Keratinocyte (primary cell): ENCODE measurements at regions not wholly inside any gene's neighbourhood (a gene's known extent, or its start where the extent isn't known, plus 50 kb on each side); places are given as distances from the start of the nearest gene placed in this dataset.

Experiments
- DNase-seq: peaks from one replicate; pipeline ENCODE4 v3.0.0-alpha.2; 2011; ENCODE audit warnings: low read depth, missing footprints, low spot score
- FAIRE-seq: peaks from 2 replicates; lab custom pipeline; 2011; peaks lifted over from hg19 to GRCh38; lab: Jason Lieb, UNC
- H2AFZ ChIP-seq: 2 replicates; pipeline ENCODE4 v1.6.0; 2012; ENCODE audit warnings: low read length, control low read depth, inconsistent platforms; ENCODE audit not compliant: control insufficient read depth
- H3K27ac ChIP-seq: 2 replicates; pipeline ENCODE4 v1.5.1; 2011; ENCODE audit warnings: low read length; ENCODE audit not compliant: control insufficient read depth, insufficient read depth
- H3K27me3 ChIP-seq: 3 replicates; pipeline ENCODE4 v1.6.0; 2011; ENCODE audit warnings: low read length; ENCODE audit not compliant: control insufficient read depth, insufficient read depth; ENCODE audit errors: extremely low read depth
- H3K36me3 ChIP-seq, 2 experiments: 2 replicates in 1 of 2; 3 replicates in 1 of 2; pipeline ENCODE4 v1.5.1; 2011; ENCODE audit warnings: low read length in 2 of 2, mild to moderate bottlenecking in 1 of 2; ENCODE audit not compliant: control insufficient read depth in 2 of 2, insufficient read depth in 2 of 2; ENCODE audit errors: extremely low read depth in 1 of 2
- H3K4me1 ChIP-seq: 3 replicates; pipeline ENCODE4 v1.5.1; 2011; ENCODE audit warnings: low read length; ENCODE audit not compliant: control insufficient read depth, insufficient read depth; ENCODE audit errors: extremely low read depth
- H3K4me2 ChIP-seq: 3 replicates; pipeline ENCODE4 v1.6.0; 2011; ENCODE audit warnings: low read depth, low read length; ENCODE audit not compliant: control insufficient read depth, insufficient read depth; ENCODE audit errors: extremely low read depth
- H3K4me3 ChIP-seq, 3 experiments: fragments of 200-600 bp in 1 of 3; sonication (generic) in 1 of 3; 2 replicates in 2 of 3; 3 replicates in 1 of 3; pipeline ENCODE4 v1.5.1; 2011 to 2016; ENCODE audit warnings: low read length in 3 of 3, mild to moderate bottlenecking in 3 of 3, control low read depth in 2 of 3, inconsistent platforms in 1 of 3, low read depth in 1 of 3, mixed read lengths in 1 of 3, mixed run types in 1 of 3, moderate library complexity in 1 of 3; ENCODE audit not compliant: control insufficient read depth in 2 of 3, insufficient read depth in 2 of 3; ENCODE audit errors: extremely low read depth in 1 of 3
- H3K79me2 ChIP-seq: 2 replicates; pipeline ENCODE4 v1.6.0; 2012; ENCODE audit warnings: low read length; ENCODE audit not compliant: control insufficient read depth, insufficient read depth
- H3K9ac ChIP-seq: 3 replicates; pipeline ENCODE4 v1.6.0; 2011; ENCODE audit warnings: low read length; ENCODE audit not compliant: control insufficient read depth, insufficient read depth; ENCODE audit errors: extremely low read depth
- H3K9me1 ChIP-seq: 3 replicates; pipeline ENCODE4 v1.6.0; 2011; ENCODE audit warnings: low read length; ENCODE audit not compliant: control insufficient read depth, insufficient read depth; ENCODE audit errors: extremely low read depth
- H3K9me3 ChIP-seq: 2 replicates; pipeline ENCODE4 v1.5.1; 2012; ENCODE audit warnings: low read depth, low read length; ENCODE audit not compliant: control insufficient read depth
- H4K20me1 ChIP-seq: 3 replicates; pipeline ENCODE4 v1.6.0; 2011; ENCODE audit warnings: low read length; ENCODE audit not compliant: control insufficient read depth, insufficient read depth; ENCODE audit errors: extremely low read depth
- EZH2 ChIP-seq: IDR thresholded peaks from one replicate; pipeline ENCODE4 v1.6.1; 2012; ENCODE audit warnings: inconsistent platforms, mild to moderate bottlenecking, low read length, moderate library complexity
- dilution Hi-C: fragments of 300-500 bp; cut with MboI; formaldehyde crosslinking; loops from one replicate; pipeline ENCODE4 v1.7.0; 2020; ENCODE audit warnings: low sequenced_read_pairs; ENCODE audit not compliant: extremely low pct_ligation_motif_present
- TF ChIP-seq, protein P1 (sequence below), 3 experiments: IDR thresholded peaks in 1 of 3; conservative IDR thresholded peaks in 1 of 3; optimal IDR thresholded peaks in 1 of 3; 2 replicates in 2 of 3; 3 replicates in 1 of 3; pipeline versions ENCODE3 to v1.5.1; 2011; ENCODE audit warnings: low read length in 3 of 3, mild to moderate bottlenecking in 3 of 3, moderate library complexity in 2 of 3, control low read depth in 1 of 3, inconsistent platforms in 1 of 3; ENCODE audit not compliant: insufficient read depth in 2 of 3; ENCODE audit errors: extremely low read depth in 1 of 3

DNA sequence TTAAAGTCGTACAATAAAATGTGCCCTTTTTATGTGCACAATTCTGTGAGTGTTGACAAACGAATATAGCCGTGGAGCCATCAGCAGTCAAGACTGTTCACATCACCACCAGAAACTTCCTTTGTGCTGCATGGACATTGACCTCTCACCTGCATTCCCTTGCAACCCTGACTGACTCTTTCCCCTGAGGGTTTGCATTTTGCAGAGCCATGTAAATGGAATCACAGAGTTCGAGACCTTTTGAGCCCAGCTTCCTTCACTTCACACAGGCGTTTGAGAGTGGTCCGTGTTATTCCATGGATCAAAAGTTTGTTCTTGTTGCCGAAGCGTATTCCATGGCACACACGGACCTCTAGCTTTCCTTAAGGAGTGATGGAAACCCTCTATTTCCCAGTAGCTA, 328.2 kb downstream of the DRD1 start:
- DNase-seq (no peak), FAIRE-seq (no peak)
- no peak overlapping the region for H3K9ac ChIP-seq
- H3K4me2 ChIP-seq, result no peak overlapping the region
- TF ChIP-seq, protein P1, sequence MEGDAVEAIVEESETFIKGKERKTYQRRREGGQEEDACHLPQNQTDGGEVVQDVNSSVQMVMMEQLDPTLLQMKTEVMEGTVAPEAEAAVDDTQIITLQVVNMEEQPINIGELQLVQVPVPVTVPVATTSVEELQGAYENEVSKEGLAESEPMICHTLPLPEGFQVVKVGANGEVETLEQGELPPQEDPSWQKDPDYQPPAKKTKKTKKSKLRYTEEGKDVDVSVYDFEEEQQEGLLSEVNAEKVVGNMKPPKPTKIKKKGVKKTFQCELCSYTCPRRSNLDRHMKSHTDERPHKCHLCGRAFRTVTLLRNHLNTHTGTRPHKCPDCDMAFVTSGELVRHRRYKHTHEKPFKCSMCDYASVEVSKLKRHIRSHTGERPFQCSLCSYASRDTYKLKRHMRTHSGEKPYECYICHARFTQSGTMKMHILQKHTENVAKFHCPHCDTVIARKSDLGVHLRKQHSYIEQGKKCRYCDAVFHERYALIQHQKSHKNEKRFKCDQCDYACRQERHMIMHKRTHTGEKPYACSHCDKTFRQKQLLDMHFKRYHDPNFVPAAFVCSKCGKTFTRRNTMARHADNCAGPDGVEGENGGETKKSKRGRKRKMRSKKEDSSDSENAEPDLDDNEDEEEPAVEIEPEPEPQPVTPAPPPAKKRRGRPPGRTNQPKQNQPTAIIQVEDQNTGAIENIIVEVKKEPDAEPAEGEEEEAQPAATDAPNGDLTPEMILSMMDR (optimal IDR thresholded peaks at IDR 0.05 in 1 of 3, IDR thresholded peaks at IDR 0.05 in 1 of 3, conservative IDR thresholded peaks at IDR 0.05 in 1 of 3; ENCODE audit: extremely low read depth in 1 of 3, insufficient read depth in 2 of 3, low read length in 3 of 3), result no peak
- TF ChIP-seq EZH2, result no peak
- H3K27me3 ChIP-seq, result no peaks in the 10 kb centered on the region
- H3K79me2 ChIP-seq, result no peaks in the 10 kb centered on the region
- no peaks in the 10 kb centered on the region for H3K36me3 ChIP-seq
- H2AFZ ChIP-seq, result no peak overlapping the region
- H3K9me3 ChIP-seq, result no peaks in the 10 kb centered on the region
- H3K4me1 ChIP-seq, result no peaks in the 10 kb centered on the region
- H3K4me3 ChIP-seq, result no peak overlapping the region
- dilution Hi-C loops, result no loop called here
- H4K20me1 ChIP-seq, result no peaks in the 10 kb centered on the region
- H3K9me1 ChIP-seq, result no peaks in the 10 kb centered on the region
- H3K27ac ChIP-seq, result no peak overlapping the region

DNA sequence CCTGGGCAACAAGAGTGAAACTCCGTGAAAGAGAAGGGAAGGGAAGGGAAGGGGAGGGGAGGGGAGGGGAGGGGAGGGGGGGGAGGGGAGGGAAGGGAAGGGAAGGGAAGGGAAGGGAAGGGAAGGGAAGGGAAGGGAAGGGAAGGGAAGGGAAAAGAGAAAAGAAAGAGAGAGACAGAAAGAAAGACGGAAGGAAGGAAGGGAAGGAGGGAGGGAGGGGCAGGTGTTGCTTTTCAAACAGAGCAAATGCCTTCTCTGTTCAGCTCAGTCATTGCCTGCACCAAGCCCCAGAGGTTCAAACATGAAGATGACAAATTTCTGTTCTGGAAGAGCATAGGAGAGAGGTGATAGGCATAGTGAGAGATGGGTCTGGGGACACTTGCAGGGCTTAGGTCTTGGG, 330.0 kb downstream of the DRD1 start:
- no peaks in the 10 kb centered on the region for H3K4me1 ChIP-seq
- no peak overlapping the region for H3K4me3 ChIP-seq
- no peak overlapping the region for H2AFZ ChIP-seq
- no peaks in the 10 kb centered on the region for H3K9me3 ChIP-seq
- no peak for DNase-seq
- dilution Hi-C loops, result no loop called here
- H3K36me3 ChIP-seq, result no peaks in the 10 kb centered on the region
- H4K20me1 ChIP-seq, result no peaks in the 10 kb centered on the region
- no peaks in the 10 kb centered on the region for H3K9me1 ChIP-seq
- no peak overlapping the region for H3K27ac ChIP-seq
- no peak overlapping the region for H3K9ac ChIP-seq
- H3K79me2 ChIP-seq, result no peaks in the 10 kb centered on the region
- TF ChIP-seq, protein P1 (optimal IDR thresholded peaks at IDR 0.05 in 1 of 3, IDR thresholded peaks at IDR 0.05 in 1 of 3, conservative IDR thresholded peaks at IDR 0.05 in 1 of 3; ENCODE audit: extremely low read depth in 1 of 3, insufficient read depth in 2 of 3, low read length in 3 of 3), result no peak
- no peak for TF ChIP-seq EZH2
- no peaks in the 10 kb centered on the region for H3K27me3 ChIP-seq
- no peak for FAIRE-seq
- no peak overlapping the region for H3K4me2 ChIP-seq
